ACHN (cell line): ENCODE measurements at regions not wholly inside any gene's neighbourhood (a gene's known extent, or its start where the extent isn't known, plus 50 kb on each side); places are given as distances from the start of the nearest gene placed in this dataset.

Experiments
- DNase-seq: peaks from one replicate; pipeline ENCODE4 v3.0.0-alpha.2; 2015
- in situ Hi-C: cut with HindIII; loops from 2 replicates; pipeline ENCODE4 v1.10.0; 2017; ENCODE audit warnings: low sequenced_read_pairs, low pct_ligation_motif_present, low pct_unique_long_range_greater_than_20kb

GRCh38 chr2:9063023-9063606 lies 59.6 kb upstream of the MBOAT2 start:
- DNase-seq = no peak
- in situ Hi-C loops = no loop called here

DNA sequence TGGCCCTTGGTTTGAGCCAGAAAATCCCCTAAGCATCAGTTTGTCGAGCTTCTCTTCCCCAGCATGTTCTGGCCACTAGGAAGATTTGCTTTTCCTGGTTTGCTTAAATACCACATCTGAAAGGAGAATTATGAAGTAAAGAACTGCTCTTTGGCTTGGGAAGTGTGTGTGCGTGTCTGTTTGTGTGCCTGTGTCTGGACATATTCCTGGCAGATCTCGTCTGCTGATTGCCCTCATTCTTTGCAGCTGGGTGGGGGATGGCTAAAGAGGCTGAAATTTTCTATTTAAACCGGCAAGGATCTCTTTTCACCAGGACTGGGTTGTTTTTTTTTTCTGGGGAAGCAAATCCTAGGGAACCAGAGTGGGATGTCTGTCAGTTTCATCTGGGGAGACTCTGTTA lies 57.3 kb upstream of the MBOAT2 start:
- in situ Hi-C loops = no loop called here

GRCh38 chr2:9057939-9058761 lies 54.7 kb upstream of the MBOAT2 start:
- in situ Hi-C loops = no loop called here
- DNase-seq = peak; percentile 79

More for the DNA sequence above, 57.3 kb upstream of the MBOAT2 start:
- no peak for DNase-seq

DNA sequence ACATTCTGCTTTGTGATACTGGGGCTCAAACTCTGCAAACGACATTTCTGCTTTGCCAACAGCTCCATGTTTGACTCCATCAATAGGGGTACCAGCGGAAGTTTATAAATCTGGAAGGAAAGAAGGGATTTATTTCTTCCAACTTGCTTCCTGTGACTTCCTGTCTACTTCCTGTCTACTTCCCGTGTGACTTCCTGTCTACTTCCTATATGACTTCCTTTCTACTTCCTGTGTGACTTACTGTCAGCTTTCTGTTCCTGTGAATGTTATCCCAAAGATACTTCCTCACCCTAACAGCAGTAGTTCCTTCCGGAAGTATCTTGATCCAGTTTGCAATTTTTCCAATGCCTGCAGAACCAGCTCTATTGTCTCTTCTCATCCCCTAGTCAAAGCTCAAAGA lies 52.0 kb upstream of the MBOAT2 start:
- in situ Hi-C loops = no loop called here
- DNase-seq = no peak

- DNase-seq = no peak
- in situ Hi-C loops = no loop called here
Observed at GRCh38 chr2:9053534-9053931, 50.0 kb upstream of the MBOAT2 start.
